Parathyroid adenoma (tissue), 2 donors: ENCODE measurements at regions not wholly inside any gene's neighbourhood (a gene's known extent, or its start where the extent isn't known, plus 50 kb on each side); places are given as distances from the start of the nearest gene placed in this dataset.

Experiments
- H2AFZ ChIP-seq: fragments of 300-600 bp; sonication (generic); one replicate; pipeline ENCODE4 v1.7.0; 2017; ENCODE audit warnings: antibody characterized with exemption, mild to moderate bottlenecking
- H3K27ac ChIP-seq: fragments of 300-600 bp; sonication (generic); one replicate; pipeline ENCODE4 v1.7.0; 2017
- H3K27me3 ChIP-seq: fragments of 300-600 bp; sonication (generic); one replicate; pipeline ENCODE4 v1.7.0; 2017; ENCODE audit warnings: low read length; ENCODE audit not compliant: control insufficient read depth, insufficient read depth
- H3K36me3 ChIP-seq: fragments of 300-600 bp; sonication (generic); one replicate; pipeline ENCODE4 v1.7.0; 2017; ENCODE audit warnings: low read length; ENCODE audit not compliant: control insufficient read depth, insufficient read depth
- H3K4me1 ChIP-seq: fragments of 300-600 bp; sonication (generic); one replicate; pipeline ENCODE4 v1.7.0; 2017; ENCODE audit warnings: control low read depth
- H3K4me2 ChIP-seq: fragments of 300-600 bp; sonication (generic); one replicate; pipeline ENCODE4 v1.7.0; 2017; ENCODE audit warnings: low read length
- H3K4me3 ChIP-seq: fragments of 300-600 bp; sonication (generic); one replicate; pipeline ENCODE4 v1.7.0; 2017; ENCODE audit warnings: low read depth, low read length
- H3K79me2 ChIP-seq: fragments of 300-600 bp; sonication (generic); one replicate; pipeline ENCODE4 v1.7.0; 2017; ENCODE audit warnings: control low read depth
- H3K9ac ChIP-seq: fragments of 300-600 bp; sonication (generic); one replicate; pipeline ENCODE4 v1.7.0; 2017; ENCODE audit warnings: mild to moderate bottlenecking
- H3K9me3 ChIP-seq: fragments of 300-600 bp; sonication (generic); one replicate; pipeline ENCODE4 v1.7.0; 2017; ENCODE audit warnings: low read length; ENCODE audit not compliant: control insufficient read depth
- CTCF ChIP-seq: fragments of 300-600 bp; sonication (generic); IDR thresholded peaks from one replicate; pipeline ENCODE4 v1.7.0; 2017; ENCODE audit warnings: antibody characterized with exemption, mild to moderate bottlenecking
- donor health status: primary hyperparathyroidism.

GRCh38 chr16:64304396-64304795 is 817.5 kb downstream of the CDH11 start:
- H2AFZ ChIP-seq = no peak overlapping the region

GRCh38 chr16:64297863-64298600 is 823.8 kb downstream of the CDH11 start:
- H3K9ac ChIP-seq = no peak overlapping the region

More at GRCh38 chr16:64304396-64304795, 817.5 kb downstream of the CDH11 start:
- no peak for TF ChIP-seq CTCF
- Histone ChIP-seq H3K4me3 (no peak overlapping the region), H3K27me3 (no peaks in the 10 kb centered on the region), H3K4me1 (no peaks in the 10 kb centered on the region), H3K36me3 (no peaks in the 10 kb centered on the region), H3K27ac (no peak overlapping the region), H3K9me3 (no peaks in the 10 kb centered on the region), H3K4me2 (no peak overlapping the region), H3K79me2 (no peaks in the 10 kb centered on the region), H3K9ac (no peak overlapping the region)

GRCh38 chr16:64295466-64295865 is 826.4 kb downstream of the CDH11 start:
- no peak overlapping the region for H3K4me2 ChIP-seq
- no peak overlapping the region for H3K9ac ChIP-seq
- no peaks in the 10 kb centered on the region for H3K79me2 ChIP-seq
- no peak overlapping the region for H3K4me3 ChIP-seq
- H3K36me3 ChIP-seq = no peaks in the 10 kb centered on the region
- TF ChIP-seq CTCF = no peak
- no peak overlapping the region for H3K27ac ChIP-seq
- no peaks in the 10 kb centered on the region for H3K4me1 ChIP-seq
- H2AFZ ChIP-seq = no peak overlapping the region
- no peaks in the 10 kb centered on the region for H3K9me3 ChIP-seq
- H3K27me3 ChIP-seq = no peaks in the 10 kb centered on the region

More at GRCh38 chr16:64297863-64298600, 823.8 kb downstream of the CDH11 start:
- Histone ChIP-seq H3K4me2 (no peak overlapping the region), H3K36me3 (no peaks in the 10 kb centered on the region), H3K4me3 (no peak overlapping the region), H2AFZ (no peak overlapping the region), H3K27me3 (no peaks in the 10 kb centered on the region), H3K79me2 (no peaks in the 10 kb centered on the region), H3K27ac (no peak overlapping the region), H3K9me3 (no peaks in the 10 kb centered on the region), H3K4me1 (no peaks in the 10 kb centered on the region)
- TF ChIP-seq CTCF = no peak

GRCh38 chr16:64292953-64293352 is 828.9 kb downstream of the CDH11 start:
- H3K4me2 ChIP-seq = no peak overlapping the region
- H3K4me3 ChIP-seq = no peak overlapping the region
- no peak for TF ChIP-seq CTCF
- H2AFZ ChIP-seq = no peak overlapping the region
- H3K79me2 ChIP-seq = no peaks in the 10 kb centered on the region
- no peaks in the 10 kb centered on the region for H3K9me3 ChIP-seq
- no peaks in the 10 kb centered on the region for H3K4me1 ChIP-seq
- no peaks in the 10 kb centered on the region for H3K36me3 ChIP-seq
- H3K27ac ChIP-seq = no peak overlapping the region
- no peak overlapping the region for H3K9ac ChIP-seq
- no peaks in the 10 kb centered on the region for H3K27me3 ChIP-seq

GRCh38 chr16:64292161-64292560 is 829.7 kb downstream of the CDH11 start:
- TF ChIP-seq CTCF = no peak
- Histone ChIP-seq H3K9me3 (no peaks in the 10 kb centered on the region), H3K27me3 (no peaks in the 10 kb centered on the region), H3K36me3 (no peaks in the 10 kb centered on the region), H2AFZ (no peak overlapping the region), H3K79me2 (no peaks in the 10 kb centered on the region), H3K9ac (no peak overlapping the region), H3K4me3 (no peak overlapping the region), H3K4me2 (no peak overlapping the region), H3K27ac (no peak overlapping the region), H3K4me1 (no peaks in the 10 kb centered on the region)
